Posterior cingulate gyrus (tissue), 11 donors: ENCODE measurements at regions not wholly inside any gene's neighbourhood (a gene's known extent, or its start where the extent isn't known, plus 50 kb on each side); places are given as distances from the start of the nearest gene placed in this dataset.
"Not testable (repeated sequence)": the region's sequence is repeated elsewhere in the genome, so short reads cannot be mapped to it uniquely, and the experiment has no call there.

ENCODE experiments used
- DNase-seq, 10 donors: peaks; one replicate each; pipeline versions ENCODE4 v3.0.0 to v3.0.0-alpha.2; 2020 to 2021; ENCODE audit warnings: mixed read lengths in 3 of 10
- intact Hi-C: fragments of 100-400 bp; cut with DNase I; formaldehyde crosslinking; loops from one replicate; pipeline ENCODE4 v1.15.1; 2023

- intact Hi-C loops: not testable (repeated sequence)
Measured at GRCh38 chr1:149269833-149270232, 166.5 kb upstream of the NBPF9 start.

GRCh38 chr1:149274493-149274892 is 171.1 kb upstream of the NBPF9 start:
- intact Hi-C loops, DNase-seq: not testable (repeated sequence)

More at GRCh38 chr1:149269833-149270232, 166.5 kb upstream of the NBPF9 start:
- DNase-seq: not testable (repeated sequence)

GRCh38 chr1:149275802-149276201 is 172.5 kb upstream of the NBPF9 start:
- DNase-seq, intact Hi-C loops: not testable (repeated sequence)

GRCh38 chr1:149276496-149276895 is 173.1 kb upstream of the NBPF9 start:
- DNase-seq, intact Hi-C loops: not testable (repeated sequence)

- DNase-seq, intact Hi-C loops: not testable (repeated sequence)
Measured at GRCh38 chr1:149278156-149278555, 174.8 kb upstream of the NBPF9 start.

GRCh38 chr1:149279015-149279414 is 175.7 kb upstream of the NBPF9 start:
- intact Hi-C loops, DNase-seq: not testable (repeated sequence)

GRCh38 chr1:149279512-149279911 is 176.2 kb upstream of the NBPF9 start:
- intact Hi-C loops, DNase-seq: not testable (repeated sequence)

- DNase-seq, intact Hi-C loops: not testable (repeated sequence)
Measured at GRCh38 chr1:149284773-149285172, 181.4 kb upstream of the NBPF9 start.

- intact Hi-C loops: not testable (repeated sequence)
Measured at GRCh38 chr1:149285205-149285604, 181.9 kb upstream of the NBPF9 start.

GRCh38 chr1:149285638-149286037 is 182.3 kb upstream of the NBPF9 start:
- peak in 9 of 10 donors; percentile 20 to 89 (median 44) for DNase-seq

More at GRCh38 chr1:149285205-149285604, 181.9 kb upstream of the NBPF9 start:
- DNase-seq: not testable (repeated sequence)

GRCh38 chr1:149288580-149288979 is 185.2 kb upstream of the NBPF9 start:
- DNase-seq, intact Hi-C loops: not testable (repeated sequence)

More at GRCh38 chr1:149285638-149286037, 182.3 kb upstream of the NBPF9 start:
- intact Hi-C loops: not testable (repeated sequence)

- intact Hi-C loops, DNase-seq: not testable (repeated sequence)
Measured at GRCh38 chr1:149300478-149301218, 174.2 kb upstream of the NBPF19 start.

GRCh38 chr1:149301282-149301681 is 173.6 kb upstream of the NBPF19 start:
- DNase-seq, intact Hi-C loops: not testable (repeated sequence)

GRCh38 chr1:149304796-149305195 is 170.0 kb upstream of the NBPF19 start:
- intact Hi-C loops, DNase-seq: not testable (repeated sequence)

GRCh38 chr1:149307640-149308039 is 167.2 kb upstream of the NBPF19 start:
- DNase-seq, intact Hi-C loops: not testable (repeated sequence)

GRCh38 chr1:149314921-149315320 is 159.9 kb upstream of the NBPF19 start:
- intact Hi-C loops: not testable (repeated sequence)

GRCh38 chr1:149320971-149321731 is 153.7 kb upstream of the NBPF19 start:
- intact Hi-C loops: not testable (repeated sequence)

More at GRCh38 chr1:149314921-149315320, 159.9 kb upstream of the NBPF19 start:
- DNase-seq: peak in 1 of 10 donors; percentile 3

GRCh38 chr1:149321732-149322016 is 153.2 kb upstream of the NBPF19 start:
- DNase-seq, intact Hi-C loops: not testable (repeated sequence)

More at GRCh38 chr1:149320971-149321731, 153.7 kb upstream of the NBPF19 start:
- DNase-seq: not testable (repeated sequence)

GRCh38 chr1:149330081-149330335 is 144.8 kb upstream of the NBPF19 start:
- DNase-seq: not testable (repeated sequence)

GRCh38 chr1:149336082-149336481 is 138.8 kb upstream of the NBPF19 start:
- intact Hi-C loops, DNase-seq: not testable (repeated sequence)

More at GRCh38 chr1:149330081-149330335, 144.8 kb upstream of the NBPF19 start:
- intact Hi-C loops: not testable (repeated sequence)

GRCh38 chr1:149338221-149338691 is 136.6 kb upstream of the NBPF19 start:
- DNase-seq, intact Hi-C loops: not testable (repeated sequence)
